ENCODE measurements at regions not wholly inside any gene's neighbourhood (a gene's known extent, or its start where the extent isn't known, plus 50 kb on each side); places are given as distances from the start of the nearest gene placed in this dataset.

GRCh38 chr5:74334062-74334761 is 306.3 kb downstream of the ENC1 start:
- H3K4me1 ChIP-seq (ENCODE audit: insufficient read depth, low read length) = no peaks in the 10 kb centered on the region
- H2AFZ ChIP-seq (ENCODE audit: low read depth, low read length) = no peak overlapping the region
- H4K20me1 ChIP-seq (ENCODE audit: insufficient read depth, low read length) = no peaks in the 10 kb centered on the region
- H3K79me2 ChIP-seq (ENCODE audit: insufficient read depth, low read length) = no peaks in the 10 kb centered on the region
- H3K4me3 ChIP-seq (ENCODE audit: low read depth in 1 of 2, low read length in 2 of 2) = no peak overlapping the region
- no peak overlapping the region for H3K9ac ChIP-seq (ENCODE audit: low read depth, low read length)
- TF ChIP-seq CTCF (IDR thresholded peaks at IDR 0.05; ENCODE audit: borderline replicate concordance, extremely low read depth, low read length, poor library complexity, severe bottlenecking) (no peak), EZH2 (IDR thresholded peaks at IDR 0.05; ENCODE audit: borderline replicate concordance, low read depth, low read length, severe bottlenecking) (no peak)
- no peaks in the 10 kb centered on the region for H3K36me3 ChIP-seq (ENCODE audit: insufficient read depth, low read length)
- no peak overlapping the region for H3K4me2 ChIP-seq (ENCODE audit: insufficient read depth, low read length)
- peaks cover 5% of the 10 kb centered on the region for H3K27me3 ChIP-seq (ENCODE audit: insufficient read depth, low read length, poor library complexity)
- H3K27ac ChIP-seq (ENCODE audit: low read length) = no peak overlapping the region
- ATAC-seq (ENCODE audit: insufficient read depth, low read depth) (no peak), DNase-seq (no peak)
- no peaks in the 10 kb centered on the region for H3K9me3 ChIP-seq (ENCODE audit: insufficient read depth, low read length, severe bottlenecking)

DNA sequence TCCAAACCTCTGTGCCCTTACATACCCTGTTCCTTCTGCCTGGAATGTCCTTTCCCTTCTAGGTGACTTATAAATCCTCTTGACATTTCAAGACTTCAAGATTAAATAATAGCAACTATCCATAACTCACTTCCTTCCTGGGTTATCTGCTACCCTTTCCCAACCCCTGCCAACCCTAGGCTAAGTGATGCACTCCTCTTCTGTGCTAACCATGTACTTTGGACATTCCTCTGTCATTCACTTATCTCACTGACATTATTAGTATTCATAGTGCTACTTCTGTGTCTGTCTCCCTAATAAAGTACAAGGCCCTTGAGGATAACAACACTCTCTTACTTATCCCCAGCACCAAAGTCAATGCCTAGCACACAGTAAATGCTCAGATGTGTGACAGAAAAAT is 307.1 kb downstream of the ENC1 start:
- no peak overlapping the region for H3K9ac ChIP-seq (ENCODE audit: low read depth, low read length)
- DNase-seq = no peak
- no peaks in the 10 kb centered on the region for H3K79me2 ChIP-seq (ENCODE audit: insufficient read depth, low read length)
- H3K36me3 ChIP-seq (ENCODE audit: insufficient read depth, low read length) = no peaks in the 10 kb centered on the region
- peaks cover 5% of the 10 kb centered on the region for H3K27me3 ChIP-seq (ENCODE audit: insufficient read depth, low read length, poor library complexity)
- no peaks in the 10 kb centered on the region for H3K4me1 ChIP-seq (ENCODE audit: insufficient read depth, low read length)
- H2AFZ ChIP-seq (ENCODE audit: low read depth, low read length) = no peak overlapping the region
- H3K4me2 ChIP-seq (ENCODE audit: insufficient read depth, low read length) = no peak overlapping the region
- no peak overlapping the region for H3K4me3 ChIP-seq (ENCODE audit: low read depth in 1 of 2, low read length in 2 of 2)
- TF ChIP-seq CTCF (IDR thresholded peaks at IDR 0.05; ENCODE audit: borderline replicate concordance, extremely low read depth, low read length, poor library complexity, severe bottlenecking) (no peak), EZH2 (IDR thresholded peaks at IDR 0.05; ENCODE audit: borderline replicate concordance, low read depth, low read length, severe bottlenecking) (no peak)
- no peaks in the 10 kb centered on the region for H3K9me3 ChIP-seq (ENCODE audit: insufficient read depth, low read length, severe bottlenecking)
- H4K20me1 ChIP-seq (ENCODE audit: insufficient read depth, low read length) = no peaks in the 10 kb centered on the region
- H3K27ac ChIP-seq (ENCODE audit: low read length) = no peak overlapping the region
- ATAC-seq (ENCODE audit: insufficient read depth, low read depth) = no peak

DNA sequence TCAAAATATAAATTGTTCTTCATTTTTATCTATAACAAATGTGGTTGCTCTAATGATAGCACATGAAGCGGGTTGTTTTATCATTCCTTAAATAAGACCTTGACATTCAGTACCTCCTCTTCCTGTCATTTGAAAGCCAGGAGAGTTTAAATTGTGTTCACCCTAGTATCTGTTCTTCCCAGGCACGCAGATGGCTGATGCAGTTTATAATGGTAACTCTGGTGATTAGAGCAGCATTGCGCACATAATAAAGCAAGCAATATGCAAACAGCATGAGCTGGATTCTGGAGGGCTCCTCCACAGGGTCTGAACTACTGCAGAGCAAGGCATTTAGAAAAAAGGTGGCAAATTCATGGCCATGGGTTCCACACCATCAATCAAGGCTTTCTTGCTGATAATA is 307.8 kb downstream of the ENC1 start:
- Histone ChIP-seq H3K9me3 (ENCODE audit: insufficient read depth, low read length, severe bottlenecking) (no peaks in the 10 kb centered on the region), H3K4me1 (ENCODE audit: insufficient read depth, low read length) (no peaks in the 10 kb centered on the region), H3K4me3 (ENCODE audit: low read depth in 1 of 2, low read length in 2 of 2) (no peak overlapping the region), H3K9ac (ENCODE audit: low read depth, low read length) (no peak overlapping the region), H4K20me1 (ENCODE audit: insufficient read depth, low read length) (no peaks in the 10 kb centered on the region), H2AFZ (ENCODE audit: low read depth, low read length) (no peak overlapping the region), H3K27me3 (ENCODE audit: insufficient read depth, low read length, poor library complexity) (peaks cover 2% of the 10 kb centered on the region), H3K27ac (ENCODE audit: low read length) (no peak overlapping the region), H3K4me2 (ENCODE audit: insufficient read depth, low read length) (no peak overlapping the region), H3K36me3 (ENCODE audit: insufficient read depth, low read length) (no peaks in the 10 kb centered on the region), H3K79me2 (ENCODE audit: insufficient read depth, low read length) (no peaks in the 10 kb centered on the region)
- ATAC-seq (ENCODE audit: insufficient read depth, low read depth) = no peak
- DNase-seq = no peak
- no peak for TF ChIP-seq CTCF (IDR thresholded peaks at IDR 0.05; ENCODE audit: borderline replicate concordance, extremely low read depth, low read length, poor library complexity, severe bottlenecking)
- TF ChIP-seq EZH2 (IDR thresholded peaks at IDR 0.05; ENCODE audit: borderline replicate concordance, low read depth, low read length, severe bottlenecking) = no peak
